CD8-positive, alpha-beta memory T cell (primary cell): ENCODE measurements at regions not wholly inside any gene's neighbourhood (a gene's known extent, or its start where the extent isn't known, plus 50 kb on each side); places are given as distances from the start of the nearest gene placed in this dataset.

ENCODE experiments used
- CTCF ChIA-PET: fragments of 350-600 bp; sonication (Branson Sonifier 250); formaldehyde crosslinking; loops from one replicate; lab custom pipeline; 2021; ENCODE audit warnings: antibody characterized with exemption; lab: Charles Lee
- POLR2A ChIA-PET: fragments of 350-600 bp; sonication (Branson Sonifier 250); formaldehyde crosslinking; loops from one replicate; lab custom pipeline; 2021; ENCODE audit warnings: antibody characterized with exemption; lab: Charles Lee
- DNase-seq, 5 donors: peaks; one replicate each; pipeline versions ENCODE4 v3.0.0 to v3.0.0-alpha.2; 2020 to 2022; ENCODE audit warnings: mixed read lengths in 1 of 5
- H3K27ac ChIP-seq: one replicate; pipeline ENCODE4 v1.7.0; 2013; ENCODE audit warnings: low read depth, mild to moderate bottlenecking, low read length, moderate library complexity
- H3K27me3 ChIP-seq: 2 replicates; pipeline ENCODE4 v1.7.0; 2013; ENCODE audit warnings: low read length, mild to moderate bottlenecking; ENCODE audit not compliant: insufficient read depth, poor library complexity, severe bottlenecking
- H3K36me3 ChIP-seq: 2 replicates; pipeline ENCODE4 v1.7.0; 2013; ENCODE audit warnings: mild to moderate bottlenecking, low read length, moderate library complexity; ENCODE audit not compliant: insufficient read depth
- H3K4me1 ChIP-seq: 2 replicates; pipeline ENCODE4 v1.7.0; 2013; ENCODE audit warnings: mild to moderate bottlenecking, low read length, moderate library complexity; ENCODE audit not compliant: insufficient read depth
- H3K4me3 ChIP-seq: 2 replicates; pipeline ENCODE4 v1.7.0; 2013; ENCODE audit warnings: mild to moderate bottlenecking, low read length
- H3K9me3 ChIP-seq: 2 replicates; pipeline ENCODE4 v1.7.0; 2013; ENCODE audit warnings: mild to moderate bottlenecking, low read length
- H3K27ac Mint-ChIP-seq, 8 donors: one replicate each; pipeline ENCODE4 v1.8.0; 2020 to 2021; ENCODE audit warnings: mixed read lengths in 8 of 8, mild to moderate bottlenecking in 6 of 8, inconsistent platforms in 3 of 8, moderate library complexity in 3 of 8
- H3K27me3 Mint-ChIP-seq, 2 donors: one replicate each; pipeline ENCODE4 v1.8.0; 2020 to 2021; ENCODE audit warnings: mixed read lengths in 2 of 2, mild to moderate bottlenecking in 1 of 2, moderate library complexity in 1 of 2
- H3K36me3 Mint-ChIP-seq, 3 donors: one replicate each; pipeline ENCODE4 v1.8.0; 2020 to 2021; ENCODE audit warnings: mixed read lengths in 3 of 3, inconsistent platforms in 1 of 3, mild to moderate bottlenecking in 1 of 3
- H3K4me1 Mint-ChIP-seq, 3 donors: one replicate each; pipeline ENCODE4 v1.8.0; 2020 to 2021; ENCODE audit warnings: mixed read lengths in 3 of 3, inconsistent platforms in 1 of 3, mild to moderate bottlenecking in 1 of 3
- H3K4me3 Mint-ChIP-seq, 7 donors: one replicate each; pipeline ENCODE4 v1.8.0; 2020 to 2021; ENCODE audit warnings: mixed read lengths in 7 of 7, mild to moderate bottlenecking in 6 of 7, moderate library complexity in 4 of 7, inconsistent platforms in 2 of 7
- H3K9me3 Mint-ChIP-seq, 5 donors: one replicate each; pipeline ENCODE4 v1.8.0; 2020 to 2022; ENCODE audit warnings: mixed read lengths in 5 of 5, mild to moderate bottlenecking in 3 of 5, moderate library complexity in 2 of 5, inconsistent platforms in 1 of 5

GRCh38 chr6:142694054-142694453, 250.9 kb downstream of the HIVEP2 start:
- Mint-ChIP-seq H3K27me3 (peaks cover 0 to 4% of the 10 kb centered on the region in 2 donors), H3K27ac (no peak overlapping the region), H3K4me1 (peaks cover 6 to 11% (median 6%) of the 10 kb centered on the region in 3 donors), H3K4me3 (no peak overlapping the region), H3K9me3 (no peaks in the 10 kb centered on the region), H3K36me3 (peaks cover 0 to under 1% (median 0%) of the 10 kb centered on the region in 3 donors)
- Histone ChIP-seq H3K9me3 (no peaks in the 10 kb centered on the region), H3K27ac (no peak overlapping the region), H3K27me3 (no peaks in the 10 kb centered on the region), H3K36me3 (no peaks in the 10 kb centered on the region), H3K4me3 (no peak overlapping the region), H3K4me1 (peaks cover 4% of the 10 kb centered on the region)
- DNase-seq, result no peak
- CTCF ChIA-PET, result interaction anchor here (0.8 to 3.2 kb wide), 5 partner anchors 30 to 733 kb away, joined by 3 to 52 read pairs (median 17); no protein-coding TSS in a partner anchor
- POLR2A ChIA-PET, result no interaction called here

- Histone ChIP-seq H3K27ac (no peak overlapping the region), H3K27me3 (no peaks in the 10 kb centered on the region), H3K36me3 (no peaks in the 10 kb centered on the region), H3K4me3 (no peak overlapping the region), H3K9me3 (no peaks in the 10 kb centered on the region), H3K4me1 (peaks cover 4% of the 10 kb centered on the region)
- Mint-ChIP-seq H3K4me1 (peaks cover 6 to 11% (median 6%) of the 10 kb centered on the region in 3 donors), H3K27ac (peak overlapping the region in 2 of 8 donors; percentile 4 to 66), H3K9me3 (no peaks in the 10 kb centered on the region), H3K4me3 (no peak overlapping the region), H3K27me3 (peaks cover 0 to 4% of the 10 kb centered on the region in 2 donors), H3K36me3 (peaks cover 0 to 2% (median 0%) of the 10 kb centered on the region in 3 donors)
- ChIA-PET CTCF (no interaction called here), POLR2A (no interaction called here)
- no peak for DNase-seq
Observed at GRCh38 chr6:142695016-142695415, 250.0 kb downstream of the HIVEP2 start.

- peaks cover 4% of the 10 kb centered on the region for H3K4me1 ChIP-seq
- no peaks in the 10 kb centered on the region for H3K9me3 Mint-ChIP-seq
Observed at GRCh38 chr6:142696123-142697000, 248.6 kb downstream of the HIVEP2 start.

GRCh38 chr6:142697001-142697335, 248.0 kb downstream of the HIVEP2 start:
- Mint-ChIP-seq H3K9me3 (no peaks in the 10 kb centered on the region), H3K27me3 (peaks cover 0 to 1% of the 10 kb centered on the region in 2 donors), H3K4me1 (peaks cover 6 to 11% (median 6%) of the 10 kb centered on the region in 3 donors), H3K4me3 (no peak overlapping the region), H3K27ac (no peak overlapping the region), H3K36me3 (peaks cover 0 to 2% (median 0%) of the 10 kb centered on the region in 3 donors)
- H3K4me3 ChIP-seq, result no peak overlapping the region
- ChIA-PET CTCF (interaction anchor here (1.2 kb wide), 1 partner anchor 330 kb away, joined by 4 read pairs; no protein-coding TSS in a partner anchor), POLR2A (no interaction called here)
- no peak for DNase-seq
- no peaks in the 10 kb centered on the region for H3K9me3 ChIP-seq
- no peaks in the 10 kb centered on the region for H3K36me3 ChIP-seq
- H3K27ac ChIP-seq, result no peak overlapping the region
- H3K4me1 ChIP-seq, result peaks cover 4% of the 10 kb centered on the region
- H3K27me3 ChIP-seq, result no peaks in the 10 kb centered on the region

More at GRCh38 chr6:142696123-142697000, 248.6 kb downstream of the HIVEP2 start:
- H3K36me3 Mint-ChIP-seq, result peaks cover 0 to 2% (median 0%) of the 10 kb centered on the region in 3 donors
- peaks cover 6 to 11% (median 6%) of the 10 kb centered on the region in 3 donors for H3K4me1 Mint-ChIP-seq
- ChIA-PET CTCF (interaction anchor here (1.2 kb wide), 1 partner anchor 330 kb away, joined by 4 read pairs; no protein-coding TSS in a partner anchor), POLR2A (no interaction called here)
- peak overlapping the region in 1 of 8 donors; percentile 12 for H3K27ac Mint-ChIP-seq
- DNase-seq, result no peak
- H3K27me3 ChIP-seq, result no peaks in the 10 kb centered on the region
- no peak overlapping the region for H3K4me3 ChIP-seq
- no peak overlapping the region for H3K27ac ChIP-seq
- no peaks in the 10 kb centered on the region for H3K9me3 ChIP-seq
- no peaks in the 10 kb centered on the region for H3K36me3 ChIP-seq
- no peak overlapping the region for H3K4me3 Mint-ChIP-seq
- peaks cover 0 to 1% of the 10 kb centered on the region in 2 donors for H3K27me3 Mint-ChIP-seq

GRCh38 chr6:142697922-142698321, 247.1 kb downstream of the HIVEP2 start:
- Histone ChIP-seq H3K4me1 (peaks cover 3% of the 10 kb centered on the region), H3K4me3 (no peak overlapping the region), H3K27me3 (no peaks in the 10 kb centered on the region), H3K27ac (no peak overlapping the region), H3K36me3 (no peaks in the 10 kb centered on the region), H3K9me3 (no peaks in the 10 kb centered on the region)
- peaks cover 0 to 2% (median 0%) of the 10 kb centered on the region in 3 donors for H3K36me3 Mint-ChIP-seq
- ChIA-PET POLR2A (no interaction called here), CTCF (interaction anchor here (1.6 kb wide), 1 partner anchor 329 kb away, joined by 6 read pairs; no protein-coding TSS in a partner anchor)
- H3K27me3 Mint-ChIP-seq, result peaks cover 0 to 1% of the 10 kb centered on the region in 2 donors
- peaks cover 3 to 7% (median 5%) of the 10 kb centered on the region in 3 donors for H3K4me1 Mint-ChIP-seq
- no peak overlapping the region for H3K27ac Mint-ChIP-seq
- H3K4me3 Mint-ChIP-seq, result no peak overlapping the region
- no peaks in the 10 kb centered on the region for H3K9me3 Mint-ChIP-seq
- no peak for DNase-seq

- no peaks in the 10 kb centered on the region for H3K9me3 ChIP-seq
- no peaks in the 10 kb centered on the region for H3K9me3 Mint-ChIP-seq
- H3K27ac ChIP-seq, result no peak overlapping the region
- no peak overlapping the region for H3K4me3 Mint-ChIP-seq
- H3K4me1 Mint-ChIP-seq, result peaks cover 0 to 4% (median 2%) of the 10 kb centered on the region in 3 donors
- no peaks in the 10 kb centered on the region for H3K4me1 ChIP-seq
- ChIA-PET POLR2A (no interaction called here), CTCF (interaction anchor here (1.6 kb wide), 1 partner anchor 328 kb away, joined by 6 read pairs; no protein-coding TSS in a partner anchor)
- H3K36me3 ChIP-seq, result no peaks in the 10 kb centered on the region
- peaks cover 0 to 2% (median 0%) of the 10 kb centered on the region in 3 donors for H3K36me3 Mint-ChIP-seq
- H3K27ac Mint-ChIP-seq, result no peak overlapping the region
- no peak overlapping the region for H3K4me3 ChIP-seq
- H3K27me3 Mint-ChIP-seq, result peaks cover 0 to 1% of the 10 kb centered on the region in 2 donors
- no peak for DNase-seq
- H3K27me3 ChIP-seq, result no peaks in the 10 kb centered on the region
Observed at GRCh38 chr6:142698751-142699150, 246.2 kb downstream of the HIVEP2 start.

- Mint-ChIP-seq H3K27me3 (peaks cover 0 to 1% of the 10 kb centered on the region in 2 donors), H3K9me3 (no peaks in the 10 kb centered on the region), H3K4me3 (no peak overlapping the region), H3K4me1 (peaks cover 0 to 3% (median 1%) of the 10 kb centered on the region in 3 donors), H3K36me3 (peaks cover 0 to 2% (median 0%) of the 10 kb centered on the region in 3 donors), H3K27ac (no peak overlapping the region)
- no peak for DNase-seq
- ChIA-PET POLR2A (no interaction called here), CTCF (interaction anchor here (1.6 kb wide), 1 partner anchor 327 kb away, joined by 6 read pairs; no protein-coding TSS in a partner anchor)
- Histone ChIP-seq H3K4me3 (no peak overlapping the region), H3K9me3 (no peaks in the 10 kb centered on the region), H3K36me3 (no peaks in the 10 kb centered on the region), H3K4me1 (no peaks in the 10 kb centered on the region), H3K27ac (no peak overlapping the region), H3K27me3 (no peaks in the 10 kb centered on the region)
Observed at GRCh38 chr6:142699391-142699790, 245.6 kb downstream of the HIVEP2 start.

- no peaks in the 10 kb centered on the region for H3K27me3 ChIP-seq
- no peak overlapping the region for H3K4me3 ChIP-seq
- H3K9me3 Mint-ChIP-seq, result no peaks in the 10 kb centered on the region
- peaks cover 0 to 2% (median 0%) of the 10 kb centered on the region in 3 donors for H3K36me3 Mint-ChIP-seq
- H3K27me3 Mint-ChIP-seq, result peaks cover 0 to 1% of the 10 kb centered on the region in 2 donors
- H3K36me3 ChIP-seq, result no peaks in the 10 kb centered on the region
- CTCF ChIA-PET, result no interaction called here
- H3K4me1 Mint-ChIP-seq, result no peaks in the 10 kb centered on the region
- no peaks in the 10 kb centered on the region for H3K4me1 ChIP-seq
- H3K4me3 Mint-ChIP-seq, result no peak overlapping the region
- no peak overlapping the region for H3K27ac Mint-ChIP-seq
- no peak overlapping the region for H3K27ac ChIP-seq
- POLR2A ChIA-PET, result no interaction called here
- H3K9me3 ChIP-seq, result no peaks in the 10 kb centered on the region
- no peak for DNase-seq
Observed at GRCh38 chr6:142700032-142700431, 244.9 kb downstream of the HIVEP2 start.
